ENCODE measurements at regions not wholly inside any gene's neighbourhood (a gene's known extent, or its start where the extent isn't known, plus 50 kb on each side); places are given as distances from the start of the nearest gene placed in this dataset.

DNA sequence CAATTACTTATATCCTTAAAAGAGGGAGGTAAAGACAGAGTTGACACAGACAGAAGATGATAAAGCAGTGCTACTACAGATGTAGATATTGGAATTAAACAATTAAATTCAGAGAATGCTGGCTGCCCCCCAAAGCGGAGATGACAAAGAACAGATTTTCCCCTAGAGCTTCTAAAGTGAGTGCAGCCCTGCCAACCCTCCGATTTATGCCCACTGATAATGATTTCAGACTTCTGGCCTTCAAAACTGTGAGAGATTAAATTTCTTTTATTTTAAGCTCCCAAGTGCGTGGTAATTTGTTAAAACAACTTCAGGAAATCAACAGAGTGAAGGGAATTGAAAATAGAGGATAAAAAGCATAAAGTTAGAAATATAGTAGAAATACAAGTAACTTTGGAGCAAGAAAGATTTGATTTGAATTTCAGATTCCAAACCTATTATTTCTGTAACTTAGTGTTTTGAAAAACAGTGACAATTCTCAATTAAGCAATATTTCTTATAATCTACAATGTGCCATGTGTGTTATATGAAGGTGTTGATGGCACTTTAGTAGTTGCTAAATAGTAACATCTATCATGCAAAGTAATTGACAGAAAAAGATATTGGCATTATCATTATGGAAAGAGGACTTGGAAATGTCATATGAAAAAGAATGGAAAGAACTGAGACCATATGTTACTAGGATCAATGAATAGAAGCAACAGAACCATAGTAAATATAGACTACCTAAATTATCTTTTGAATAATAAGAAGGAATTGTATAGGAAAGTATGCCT, 946.4 kb upstream of the PTPRD start:
- CTCF ChIA-PET, result no interaction called here

DNA sequence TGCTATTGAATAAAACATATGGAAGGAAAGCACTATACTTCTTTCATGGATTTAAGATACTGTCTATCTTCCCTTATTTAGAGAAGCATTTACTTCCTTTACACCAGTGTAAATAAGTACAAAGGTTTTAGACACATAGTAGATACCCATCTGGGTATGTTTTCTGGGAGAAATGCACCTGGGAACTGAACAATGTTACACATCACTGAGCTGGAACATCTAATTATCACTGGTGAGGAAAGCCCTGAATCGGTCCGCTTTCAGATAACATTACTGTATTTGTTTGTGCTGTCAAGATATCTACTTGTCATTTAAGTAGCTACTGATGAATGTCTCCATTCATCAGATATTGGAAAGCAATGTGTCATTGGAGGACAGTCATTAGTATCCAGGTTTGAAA, 964.7 kb upstream of the PTPRD start:
- BruUV-seq (replicated peaks), result no TSS peak
- ChIA-PET CTCF (no interaction called here), POLR2A (no interaction called here)
- TF ChIP-seq, protein P1, sequence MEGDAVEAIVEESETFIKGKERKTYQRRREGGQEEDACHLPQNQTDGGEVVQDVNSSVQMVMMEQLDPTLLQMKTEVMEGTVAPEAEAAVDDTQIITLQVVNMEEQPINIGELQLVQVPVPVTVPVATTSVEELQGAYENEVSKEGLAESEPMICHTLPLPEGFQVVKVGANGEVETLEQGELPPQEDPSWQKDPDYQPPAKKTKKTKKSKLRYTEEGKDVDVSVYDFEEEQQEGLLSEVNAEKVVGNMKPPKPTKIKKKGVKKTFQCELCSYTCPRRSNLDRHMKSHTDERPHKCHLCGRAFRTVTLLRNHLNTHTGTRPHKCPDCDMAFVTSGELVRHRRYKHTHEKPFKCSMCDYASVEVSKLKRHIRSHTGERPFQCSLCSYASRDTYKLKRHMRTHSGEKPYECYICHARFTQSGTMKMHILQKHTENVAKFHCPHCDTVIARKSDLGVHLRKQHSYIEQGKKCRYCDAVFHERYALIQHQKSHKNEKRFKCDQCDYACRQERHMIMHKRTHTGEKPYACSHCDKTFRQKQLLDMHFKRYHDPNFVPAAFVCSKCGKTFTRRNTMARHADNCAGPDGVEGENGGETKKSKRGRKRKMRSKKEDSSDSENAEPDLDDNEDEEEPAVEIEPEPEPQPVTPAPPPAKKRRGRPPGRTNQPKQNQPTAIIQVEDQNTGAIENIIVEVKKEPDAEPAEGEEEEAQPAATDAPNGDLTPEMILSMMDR (IDR thresholded peaks at IDR 0.05), result no peak
- no peak for DNase-seq (ENCODE audit: low read depth, low spot score)
- Histone ChIP-seq H3K36me3 (ENCODE audit: control insufficient read depth, insufficient read depth, low read length) (no peaks in the 10 kb centered on the region), H3K27me3 (ENCODE audit: control insufficient read depth, insufficient read depth, low read length) (no peaks in the 10 kb centered on the region), H3K4me3 (ENCODE audit: low read depth in 2 of 2, low read length in 2 of 2) (no peak overlapping the region), H3K4me1 (ENCODE audit: control insufficient read depth, insufficient read depth, low read length) (no peaks in the 10 kb centered on the region), H3K9me3 (ENCODE audit: control insufficient read depth, insufficient read depth, low read depth, low read length) (no peaks in the 10 kb centered on the region), H3K27ac (ENCODE audit: low read length) (no peak overlapping the region)
- intact Hi-C loops (cut with micrococcal nuclease; ENCODE audit: unreplicated experiment) (no loop called here), in situ Hi-C loops (cut with HindIII; ENCODE audit: low pct_unique_long_range_greater_than_20kb, low sequenced_read_pairs) (no loop called here)
- ATAC-seq, result no peak

More for the DNA sequence above, 946.4 kb upstream of the PTPRD start:
- no peaks in the 10 kb centered on the region for H3K27me3 ChIP-seq (ENCODE audit: control insufficient read depth, insufficient read depth, low read length)
- no peak overlapping the region for H3K27ac ChIP-seq (ENCODE audit: low read length)
- POLR2A ChIA-PET, result no interaction called here
- in situ Hi-C loops (cut with HindIII; ENCODE audit: low pct_unique_long_range_greater_than_20kb, low sequenced_read_pairs) (no loop called here), intact Hi-C loops (cut with micrococcal nuclease; ENCODE audit: unreplicated experiment) (no loop called here)
- H3K36me3 ChIP-seq (ENCODE audit: control insufficient read depth, insufficient read depth, low read length), result no peaks in the 10 kb centered on the region
- no peaks in the 10 kb centered on the region for H3K4me1 ChIP-seq (ENCODE audit: control insufficient read depth, insufficient read depth, low read length)
- H3K4me3 ChIP-seq (ENCODE audit: low read depth in 2 of 2, low read length in 2 of 2), result no peak overlapping the region
- TF ChIP-seq TCF7L2 (IDR thresholded peaks at IDR 0.05; ENCODE audit: low read depth, low read length) (no peak), SIN3A (IDR thresholded peaks at IDR 0.05; ENCODE audit: borderline replicate concordance, insufficient read depth, low read depth, low read length) (no peak)
- no peaks in the 10 kb centered on the region for H3K9me3 ChIP-seq (ENCODE audit: control insufficient read depth, insufficient read depth, low read depth, low read length)
- DNase-seq (ENCODE audit: low read depth, low spot score) (no peak), ATAC-seq (no peak)
- BruUV-seq (replicated peaks), result no TSS peak

DNA sequence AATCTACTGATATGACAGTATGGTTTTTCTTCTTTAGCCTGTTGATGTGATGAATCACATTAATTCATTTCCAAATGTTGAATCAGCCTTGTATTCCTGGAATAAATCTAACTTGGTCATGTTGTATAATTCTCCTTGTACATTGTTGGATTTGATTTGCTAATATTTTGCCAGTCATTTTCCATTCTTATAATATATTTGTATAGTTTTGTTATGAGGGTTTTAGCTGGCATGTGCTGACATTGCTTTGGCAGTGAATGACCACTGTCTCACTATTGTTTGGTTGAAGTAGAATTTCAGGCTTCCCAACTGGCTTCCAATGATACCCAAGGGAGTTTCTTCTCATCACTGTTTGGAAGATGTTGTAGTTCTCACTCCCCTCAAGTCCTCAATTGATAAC, 983.0 kb upstream of the PTPRD start:
- DNase-seq (ENCODE audit: low read depth, low spot score) (no peak), ATAC-seq (no peak)
- CTCF ChIA-PET, result no interaction called here
- Histone ChIP-seq H3K4me3 (ENCODE audit: low read depth in 2 of 2, low read length in 2 of 2) (no peak overlapping the region), H3K4me1 (ENCODE audit: control insufficient read depth, insufficient read depth, low read length) (no peaks in the 10 kb centered on the region), H3K9me3 (ENCODE audit: control insufficient read depth, insufficient read depth, low read depth, low read length) (no peaks in the 10 kb centered on the region), H3K36me3 (ENCODE audit: control insufficient read depth, insufficient read depth, low read length) (no peaks in the 10 kb centered on the region), H3K27ac (ENCODE audit: low read length) (no peak overlapping the region), H3K27me3 (ENCODE audit: control insufficient read depth, insufficient read depth, low read length) (no peaks in the 10 kb centered on the region)
- in situ Hi-C loops (cut with HindIII; ENCODE audit: low pct_unique_long_range_greater_than_20kb, low sequenced_read_pairs), result no loop called here
- intact Hi-C loops (cut with micrococcal nuclease; ENCODE audit: unreplicated experiment), result no loop called here
- BruUV-seq (replicated peaks), result no TSS peak
- TF ChIP-seq, protein P1 (IDR thresholded peaks at IDR 0.05), result no peak
- TF ChIP-seq POLR2AphosphoS5 (IDR thresholded peaks at IDR 0.05; ENCODE audit: low read depth, low read length) (no peak), TCF7L2 (IDR thresholded peaks at IDR 0.05; ENCODE audit: low read depth, low read length) (no peak), SIN3A (IDR thresholded peaks at IDR 0.05; ENCODE audit: borderline replicate concordance, insufficient read depth, low read depth, low read length) (no peak)
- TF ChIP-seq, protein P2, sequence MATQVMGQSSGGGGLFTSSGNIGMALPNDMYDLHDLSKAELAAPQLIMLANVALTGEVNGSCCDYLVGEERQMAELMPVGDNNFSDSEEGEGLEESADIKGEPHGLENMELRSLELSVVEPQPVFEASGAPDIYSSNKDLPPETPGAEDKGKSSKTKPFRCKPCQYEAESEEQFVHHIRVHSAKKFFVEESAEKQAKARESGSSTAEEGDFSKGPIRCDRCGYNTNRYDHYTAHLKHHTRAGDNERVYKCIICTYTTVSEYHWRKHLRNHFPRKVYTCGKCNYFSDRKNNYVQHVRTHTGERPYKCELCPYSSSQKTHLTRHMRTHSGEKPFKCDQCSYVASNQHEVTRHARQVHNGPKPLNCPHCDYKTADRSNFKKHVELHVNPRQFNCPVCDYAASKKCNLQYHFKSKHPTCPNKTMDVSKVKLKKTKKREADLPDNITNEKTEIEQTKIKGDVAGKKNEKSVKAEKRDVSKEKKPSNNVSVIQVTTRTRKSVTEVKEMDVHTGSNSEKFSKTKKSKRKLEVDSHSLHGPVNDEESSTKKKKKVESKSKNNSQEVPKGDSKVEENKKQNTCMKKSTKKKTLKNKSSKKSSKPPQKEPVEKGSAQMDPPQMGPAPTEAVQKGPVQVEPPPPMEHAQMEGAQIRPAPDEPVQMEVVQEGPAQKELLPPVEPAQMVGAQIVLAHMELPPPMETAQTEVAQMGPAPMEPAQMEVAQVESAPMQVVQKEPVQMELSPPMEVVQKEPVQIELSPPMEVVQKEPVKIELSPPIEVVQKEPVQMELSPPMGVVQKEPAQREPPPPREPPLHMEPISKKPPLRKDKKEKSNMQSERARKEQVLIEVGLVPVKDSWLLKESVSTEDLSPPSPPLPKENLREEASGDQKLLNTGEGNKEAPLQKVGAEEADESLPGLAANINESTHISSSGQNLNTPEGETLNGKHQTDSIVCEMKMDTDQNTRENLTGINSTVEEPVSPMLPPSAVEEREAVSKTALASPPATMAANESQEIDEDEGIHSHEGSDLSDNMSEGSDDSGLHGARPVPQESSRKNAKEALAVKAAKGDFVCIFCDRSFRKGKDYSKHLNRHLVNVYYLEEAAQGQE (IDR thresholded peaks at IDR 0.05; ENCODE audit: insufficient read depth in 1 of 2, low read depth in 2 of 2, low read length in 1 of 2), result no peak
- POLR2A ChIA-PET, result no interaction called here

Data from Panc1 (cell line).